ENCODE measurements at regions not wholly inside any gene's neighbourhood (a gene's known extent, or its start where the extent isn't known, plus 50 kb on each side); places are given as distances from the start of the nearest gene placed in this dataset.

DNA sequence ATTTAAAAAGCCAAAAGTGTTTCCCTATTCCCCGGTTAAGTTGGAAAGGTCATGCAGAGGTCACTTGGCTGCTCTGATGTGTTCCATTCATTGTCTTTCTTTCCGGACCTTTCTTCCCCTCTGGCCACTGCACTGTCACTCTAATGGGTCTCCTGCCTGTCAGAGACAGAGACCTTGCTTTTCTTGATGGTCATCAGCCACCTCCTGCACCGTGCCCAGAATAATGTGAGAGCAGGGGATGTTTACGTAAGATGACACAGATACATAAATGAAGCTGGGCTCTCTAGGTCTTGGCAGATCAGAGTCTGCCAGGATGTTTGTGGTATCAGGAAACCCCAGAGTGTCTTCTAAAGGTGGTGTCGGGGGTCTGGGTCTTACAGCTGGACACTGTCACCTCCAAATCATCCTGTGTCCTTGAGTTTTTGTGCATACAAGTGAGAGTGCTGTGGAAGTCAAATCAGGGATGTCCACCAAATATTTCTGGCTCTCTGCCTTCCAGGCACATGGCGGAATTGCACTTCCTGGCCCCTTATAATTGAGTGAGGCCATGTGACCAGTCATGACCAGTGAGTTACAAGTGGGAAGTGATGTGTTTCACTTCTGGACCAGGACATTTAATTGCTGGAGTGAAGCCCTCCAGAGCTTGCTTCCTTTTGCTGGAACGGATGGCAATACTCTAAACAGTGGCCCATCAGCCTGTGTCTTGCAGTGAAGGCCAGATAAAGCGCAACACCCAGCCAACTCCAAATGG lies 130.6 kb upstream of the ATP6AP2 start:
- Mint-ChIP-seq H3K4me3 (no peak overlapping the region), H3K4me1 (ENCODE audit: low read depth) (no peaks in the 10 kb centered on the region), H3K27ac (no peak overlapping the region), H3K36me3 (ENCODE audit: low read depth) (no peaks in the 10 kb centered on the region), H3K27me3 (peaks cover 31% of the 10 kb centered on the region), H3K9me3 (peaks cover under 1% of the 10 kb centered on the region)
- no peak for DNase-seq

DNA sequence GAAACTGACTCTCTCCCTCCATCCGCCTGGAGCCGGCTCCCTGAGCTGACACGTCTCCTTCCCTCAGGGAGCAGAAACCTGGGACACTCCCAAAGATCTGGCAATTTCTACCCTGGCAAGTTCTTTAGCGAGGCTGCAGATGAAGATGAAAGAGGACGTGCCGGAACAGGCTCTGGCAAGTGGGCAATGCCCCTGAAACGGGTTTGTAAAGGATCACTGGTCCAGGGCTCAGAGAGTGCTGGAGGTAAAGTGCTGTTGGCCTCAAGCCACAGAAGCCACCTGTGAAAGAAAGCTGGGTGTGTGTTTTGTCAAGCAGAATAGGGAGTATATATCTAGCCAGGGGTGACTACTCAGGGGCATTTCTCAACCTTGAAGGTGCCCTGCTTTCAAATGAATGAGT lies 131.4 kb upstream of the ATP6AP2 start:
- no peaks in the 10 kb centered on the region for H3K9me3 Mint-ChIP-seq
- H3K27me3 Mint-ChIP-seq = peaks cover 33% of the 10 kb centered on the region
- H3K4me3 Mint-ChIP-seq = no peak overlapping the region
- H3K27ac Mint-ChIP-seq = no peak overlapping the region
- no peak for DNase-seq
- H3K4me1 Mint-ChIP-seq (ENCODE audit: low read depth) = no peaks in the 10 kb centered on the region
- H3K36me3 Mint-ChIP-seq (ENCODE audit: low read depth) = no peaks in the 10 kb centered on the region

DNA sequence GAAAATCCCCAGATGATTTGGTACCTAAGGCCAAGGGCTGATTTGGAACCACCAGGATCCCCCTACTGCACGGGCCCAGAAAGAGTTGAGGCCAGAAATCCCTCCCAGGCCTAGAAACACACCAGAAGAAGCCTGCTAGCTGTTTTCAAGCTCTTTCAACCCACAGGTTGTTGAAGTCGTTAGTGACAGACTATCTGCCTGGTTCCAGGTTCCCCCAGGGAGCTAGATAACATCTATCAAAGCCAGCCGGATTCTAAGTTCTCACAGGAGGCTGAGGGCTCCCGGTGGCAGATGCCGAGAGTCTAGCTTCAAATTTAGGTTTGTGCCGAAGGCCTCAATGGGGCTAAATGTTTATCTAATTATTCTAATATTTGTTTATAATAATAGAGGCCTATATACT lies 132.0 kb upstream of the ATP6AP2 start:
- H3K36me3 Mint-ChIP-seq (ENCODE audit: low read depth) = no peaks in the 10 kb centered on the region
- H3K27me3 Mint-ChIP-seq = peaks cover 30% of the 10 kb centered on the region
- H3K27ac Mint-ChIP-seq = no peak overlapping the region
- H3K9me3 Mint-ChIP-seq = no peaks in the 10 kb centered on the region
- no peaks in the 10 kb centered on the region for H3K4me1 Mint-ChIP-seq (ENCODE audit: low read depth)
- no peak for DNase-seq
- H3K4me3 Mint-ChIP-seq = no peak overlapping the region

DNA sequence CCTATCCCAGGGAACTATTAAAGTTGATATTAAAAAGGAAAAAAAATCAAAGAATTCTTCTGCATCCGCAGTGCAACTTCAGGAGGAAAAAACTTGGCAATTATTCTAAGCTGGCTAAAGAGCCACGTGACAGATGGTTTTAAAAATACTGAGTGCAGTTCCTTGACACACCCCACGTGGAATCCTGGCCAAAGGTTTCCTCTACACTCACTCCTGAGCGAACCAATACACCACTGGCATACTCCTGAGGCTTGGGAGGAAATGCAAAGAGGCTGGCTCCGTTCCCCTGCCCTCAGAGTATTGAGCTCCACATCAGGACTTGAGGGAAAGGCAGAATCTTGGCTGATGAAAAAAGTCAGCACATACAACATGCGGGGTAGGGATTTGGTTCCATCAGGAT lies 133.8 kb upstream of the ATP6AP2 start:
- Mint-ChIP-seq H3K4me1 (ENCODE audit: low read depth) (no peaks in the 10 kb centered on the region), H3K27ac (no peak overlapping the region), H3K27me3 (peaks cover 26% of the 10 kb centered on the region), H3K9me3 (no peaks in the 10 kb centered on the region), H3K36me3 (ENCODE audit: low read depth) (no peaks in the 10 kb centered on the region), H3K4me3 (no peak overlapping the region)
- DNase-seq = no peak

DNA sequence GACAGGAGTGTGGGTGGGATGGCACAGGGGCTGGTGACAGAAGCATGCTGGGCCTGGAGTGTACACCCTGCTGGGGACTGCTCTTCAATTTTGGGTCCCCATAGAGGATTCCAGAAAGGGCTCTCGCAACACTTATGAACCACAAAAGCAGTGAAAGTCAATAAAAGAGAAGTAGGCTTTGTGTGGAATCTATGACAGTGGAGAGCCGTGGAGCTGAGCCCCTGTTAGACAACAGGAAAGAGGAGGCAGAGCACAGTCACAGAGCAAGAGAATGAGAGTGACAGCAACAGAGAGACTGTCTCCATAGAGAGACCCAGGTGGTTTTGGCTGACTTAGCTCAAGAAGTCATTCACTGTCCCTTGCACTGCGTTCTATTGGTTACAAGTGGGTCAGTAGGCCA lies 135.1 kb upstream of the ATP6AP2 start:
- no peak overlapping the region for H3K4me3 Mint-ChIP-seq
- DNase-seq = no peak

DNA sequence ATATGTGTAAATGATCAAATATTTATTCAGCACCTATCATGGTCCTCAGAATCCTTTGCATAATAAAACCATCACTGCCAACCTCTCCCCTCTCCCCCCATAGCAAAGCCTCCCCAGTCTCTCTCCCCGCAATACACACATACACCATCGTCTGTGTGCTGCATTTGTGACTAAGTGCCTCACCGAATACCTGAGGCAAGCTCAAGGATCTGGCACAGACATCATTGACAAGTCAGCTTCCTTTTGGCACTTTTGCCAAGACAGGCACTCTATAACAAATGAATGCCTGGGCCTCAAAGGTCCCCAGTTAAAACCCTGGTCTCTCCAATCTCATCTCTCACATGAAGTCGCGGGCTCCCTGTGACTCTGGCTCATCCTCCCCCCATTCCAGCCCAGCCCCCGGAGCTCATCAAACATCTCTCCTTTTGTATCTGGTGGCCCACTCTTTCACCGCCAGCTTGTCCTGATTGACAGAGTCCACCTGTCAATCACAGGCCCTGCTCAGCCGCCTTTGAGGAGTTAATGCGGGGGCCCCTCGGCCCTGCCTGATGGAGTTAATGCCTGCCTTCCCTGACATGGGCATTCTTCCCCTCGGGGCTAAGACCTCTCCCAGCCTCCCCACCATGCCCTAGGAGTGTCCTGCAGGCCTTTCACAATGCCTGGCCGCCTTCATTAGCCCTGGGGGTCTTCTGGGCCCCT lies 135.8 kb upstream of the ATP6AP2 start:
- no peaks in the 10 kb centered on the region for H3K4me1 Mint-ChIP-seq (ENCODE audit: low read depth)
- H3K27me3 Mint-ChIP-seq = peaks cover 34% of the 10 kb centered on the region
- H3K9me3 Mint-ChIP-seq = no peaks in the 10 kb centered on the region
- no peak overlapping the region for H3K27ac Mint-ChIP-seq
- no peak overlapping the region for H3K4me3 Mint-ChIP-seq
- H3K36me3 Mint-ChIP-seq (ENCODE audit: low read depth) = no peaks in the 10 kb centered on the region
- DNase-seq = no peak

More for the DNA sequence above, 135.1 kb upstream of the ATP6AP2 start:
- Mint-ChIP-seq H3K36me3 (ENCODE audit: low read depth) (no peaks in the 10 kb centered on the region), H3K9me3 (no peaks in the 10 kb centered on the region), H3K27ac (no peak overlapping the region), H3K27me3 (peaks cover 32% of the 10 kb centered on the region), H3K4me1 (ENCODE audit: low read depth) (no peaks in the 10 kb centered on the region)

DNA sequence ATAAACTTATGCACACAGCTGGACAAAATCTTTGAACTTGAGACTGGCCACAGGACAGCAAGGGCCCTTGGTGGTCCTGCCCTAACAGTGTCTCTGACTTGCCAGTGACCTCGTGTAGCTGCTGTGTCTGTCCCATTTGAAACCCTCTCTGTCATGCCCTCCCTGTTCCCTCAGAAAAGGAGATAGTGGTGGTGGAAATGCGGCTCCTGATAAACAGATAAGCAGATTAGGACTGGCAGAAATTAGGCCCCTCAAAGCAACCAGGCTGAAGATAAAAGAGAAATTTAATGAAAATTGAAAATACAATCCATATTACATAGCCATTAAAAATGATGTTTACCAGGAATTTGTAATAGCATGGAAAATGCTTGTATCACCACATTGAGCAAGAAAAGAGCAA lies 136.6 kb upstream of the ATP6AP2 start:
- DNase-seq = no peak
- H3K4me1 Mint-ChIP-seq (ENCODE audit: low read depth) = peaks cover 2% of the 10 kb centered on the region
- no peak overlapping the region for H3K4me3 Mint-ChIP-seq
- no peaks in the 10 kb centered on the region for H3K36me3 Mint-ChIP-seq (ENCODE audit: low read depth)
- no peak overlapping the region for H3K27ac Mint-ChIP-seq
- H3K9me3 Mint-ChIP-seq = no peaks in the 10 kb centered on the region
- peaks cover 38% of the 10 kb centered on the region for H3K27me3 Mint-ChIP-seq

DNA sequence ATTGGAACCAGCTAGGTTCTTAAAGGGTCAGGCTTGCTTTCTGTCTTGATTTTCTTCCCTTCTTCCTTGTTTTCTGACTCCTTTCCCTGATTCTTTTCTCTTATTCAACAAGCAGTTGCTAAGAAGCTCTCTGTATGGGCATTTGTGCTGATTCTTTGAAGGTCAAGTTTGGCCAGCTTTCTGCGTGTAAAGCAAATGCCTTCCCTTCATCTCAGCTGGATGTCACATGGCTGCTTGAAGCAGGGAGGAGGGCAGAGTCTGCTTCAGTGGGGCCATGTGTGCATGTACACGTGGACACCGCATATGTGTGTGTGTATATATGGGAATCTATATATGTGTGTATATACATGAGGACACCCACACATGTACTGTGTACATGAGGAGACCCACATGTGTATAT lies 139.9 kb upstream of the ATP6AP2 start:
- peaks cover 43% of the 10 kb centered on the region for H3K27me3 Mint-ChIP-seq
- H3K9me3 Mint-ChIP-seq = no peaks in the 10 kb centered on the region
- no peak overlapping the region for H3K4me3 Mint-ChIP-seq
- H3K4me1 Mint-ChIP-seq (ENCODE audit: low read depth) = peaks cover 2% of the 10 kb centered on the region
- H3K27ac Mint-ChIP-seq = no peak overlapping the region
- DNase-seq = no peak
- H3K36me3 Mint-ChIP-seq (ENCODE audit: low read depth) = no peaks in the 10 kb centered on the region

DNA sequence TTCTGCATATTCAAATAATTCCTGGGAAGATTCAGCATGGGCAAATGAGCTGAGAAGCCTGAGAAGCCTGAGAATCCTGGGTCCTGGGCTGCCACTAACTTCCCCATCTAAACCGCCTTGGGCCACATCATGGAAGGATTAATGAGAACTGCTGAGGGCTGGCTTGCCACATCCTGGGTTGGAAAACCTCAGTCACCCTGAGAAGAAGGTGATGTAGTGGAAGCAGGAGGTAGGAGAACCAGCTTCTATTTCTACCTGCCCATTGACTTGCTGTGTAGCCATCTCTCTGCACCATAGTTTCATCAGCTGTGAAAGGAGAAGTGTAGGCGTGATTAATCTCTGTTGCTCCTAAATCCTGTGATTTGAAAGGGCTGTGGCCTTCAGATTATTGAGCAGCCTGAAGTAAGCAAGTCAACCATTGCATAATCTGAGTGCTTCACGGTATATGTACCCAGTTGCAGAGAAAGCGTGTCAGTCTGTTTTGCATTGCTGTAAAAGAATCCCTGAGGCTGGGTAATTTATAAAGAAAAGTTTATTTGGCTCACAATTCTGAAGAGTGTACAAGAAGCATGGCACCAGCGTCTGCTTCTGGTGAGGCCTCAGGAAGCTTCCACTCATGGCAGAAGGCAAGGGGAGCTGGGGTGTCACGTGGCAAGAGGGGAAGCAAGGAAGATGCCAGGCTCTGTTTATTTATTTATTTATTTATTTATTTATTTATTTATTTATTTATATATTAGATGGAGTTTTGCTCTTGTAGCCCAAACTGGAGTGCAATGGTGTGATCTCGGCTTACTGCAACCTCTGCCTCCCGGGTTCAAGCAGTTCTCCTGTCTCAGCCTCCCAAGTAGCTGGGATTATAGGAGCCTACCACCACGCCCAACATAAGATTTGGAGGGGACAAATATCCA lies 140.9 kb upstream of the ATP6AP2 start:
- no peak overlapping the region for H3K4me3 Mint-ChIP-seq
- peaks cover 46% of the 10 kb centered on the region for H3K27me3 Mint-ChIP-seq
- no peak for DNase-seq
- H3K4me1 Mint-ChIP-seq (ENCODE audit: low read depth) = peaks cover 2% of the 10 kb centered on the region
- H3K27ac Mint-ChIP-seq = no peak overlapping the region
- no peaks in the 10 kb centered on the region for H3K36me3 Mint-ChIP-seq (ENCODE audit: low read depth)
- H3K9me3 Mint-ChIP-seq = no peaks in the 10 kb centered on the region

DNA sequence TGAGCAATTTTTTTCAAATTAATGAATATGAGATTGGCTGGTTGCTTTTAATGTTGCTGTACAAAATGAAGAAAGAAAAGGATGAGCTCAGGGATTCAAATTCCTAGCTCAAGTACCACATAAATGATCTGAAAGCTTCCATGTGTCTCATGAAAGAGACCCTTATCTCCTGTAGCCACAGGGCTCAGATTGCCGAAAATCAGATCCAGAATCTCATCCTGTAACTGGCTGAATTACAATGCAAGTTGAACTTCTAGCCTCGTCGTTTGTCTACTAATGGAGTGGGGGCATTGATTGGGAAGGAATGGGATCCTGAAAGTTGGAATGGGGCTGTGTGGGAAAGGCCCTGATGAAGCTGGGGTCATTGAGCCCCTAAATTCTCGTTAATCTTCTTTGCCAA lies 143.4 kb upstream of the ATP6AP2 start:
- Mint-ChIP-seq H3K36me3 (ENCODE audit: low read depth) (no peaks in the 10 kb centered on the region), H3K27ac (no peak overlapping the region), H3K4me1 (ENCODE audit: low read depth) (peaks cover 2% of the 10 kb centered on the region), H3K4me3 (no peak overlapping the region), H3K9me3 (no peaks in the 10 kb centered on the region), H3K27me3 (peaks cover 62% of the 10 kb centered on the region)
- DNase-seq = no peak

DNA sequence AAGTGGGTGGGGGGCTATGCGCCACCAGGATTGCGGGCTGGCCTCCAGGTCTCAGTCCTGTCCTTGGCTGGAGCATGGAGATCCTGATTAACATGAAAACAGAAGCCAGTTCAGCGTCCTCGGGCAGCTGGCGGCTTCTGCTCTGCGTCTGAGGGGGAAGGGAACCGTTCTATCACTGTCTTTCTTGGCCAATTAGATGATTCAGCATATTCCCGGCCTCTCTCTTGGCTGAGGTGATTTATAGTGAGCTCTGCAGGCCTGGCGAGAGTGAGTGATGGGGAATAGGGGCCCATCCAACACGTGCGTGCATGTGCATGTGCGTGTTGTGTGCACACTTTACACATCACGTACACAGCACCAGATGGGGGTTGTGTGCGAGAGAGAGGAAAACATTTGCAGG lies 145.8 kb upstream of the ATP6AP2 start:
- Mint-ChIP-seq H3K27me3 (peaks cover 62% of the 10 kb centered on the region), H3K36me3 (ENCODE audit: low read depth) (no peaks in the 10 kb centered on the region), H3K9me3 (no peaks in the 10 kb centered on the region), H3K4me3 (no peak overlapping the region), H3K27ac (no peak overlapping the region), H3K4me1 (ENCODE audit: low read depth) (peaks cover 2% of the 10 kb centered on the region)
- DNase-seq = no peak

DNA sequence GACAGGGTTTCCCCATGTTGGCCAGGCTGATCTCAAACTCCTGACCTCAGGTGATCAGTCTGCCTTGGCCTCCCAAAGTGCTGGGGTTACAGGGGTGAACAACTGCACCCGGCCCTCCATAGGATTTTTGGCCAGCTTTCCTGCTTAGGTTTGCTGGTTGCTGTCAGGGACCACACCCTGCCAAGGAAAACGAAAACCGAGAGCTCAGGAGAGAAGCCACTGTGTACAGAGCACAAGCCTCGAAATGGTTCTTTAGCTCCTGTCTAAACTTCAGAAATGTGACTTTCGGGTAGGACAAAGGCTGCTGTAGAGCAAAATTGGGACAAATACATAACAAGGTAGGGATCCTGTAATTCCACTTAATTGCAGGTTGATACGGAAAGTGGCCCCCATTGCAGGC lies 146.3 kb upstream of the ATP6AP2 start:
- H3K27me3 Mint-ChIP-seq = peaks cover 58% of the 10 kb centered on the region
- peaks cover under 1% of the 10 kb centered on the region for H3K4me1 Mint-ChIP-seq (ENCODE audit: low read depth)
- no peak overlapping the region for H3K4me3 Mint-ChIP-seq
- H3K27ac Mint-ChIP-seq = no peak overlapping the region
- H3K36me3 Mint-ChIP-seq (ENCODE audit: low read depth) = no peaks in the 10 kb centered on the region
- no peaks in the 10 kb centered on the region for H3K9me3 Mint-ChIP-seq
- DNase-seq = no peak

DNA sequence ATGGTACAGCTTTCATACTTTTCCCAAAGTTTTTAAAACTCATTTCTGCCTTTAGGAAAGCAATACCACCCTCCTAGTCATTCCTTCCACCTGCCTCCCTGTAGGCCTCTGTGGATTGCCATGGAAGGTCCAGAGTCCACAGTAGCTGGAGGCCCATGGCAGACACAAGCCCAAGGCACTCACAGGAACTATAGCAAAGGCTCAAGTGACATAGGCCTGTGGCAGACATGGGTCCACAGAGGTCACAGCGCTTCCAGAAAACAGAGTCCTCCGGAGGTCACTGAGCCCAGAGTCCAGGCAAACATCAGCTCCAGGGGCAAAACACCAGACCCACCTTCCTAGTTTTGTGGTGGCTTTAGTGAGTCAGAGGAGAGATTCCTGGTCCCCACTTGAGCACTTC lies 147.6 kb upstream of the ATP6AP2 start:
- no peaks in the 10 kb centered on the region for H3K36me3 Mint-ChIP-seq (ENCODE audit: low read depth)
- peaks cover 58% of the 10 kb centered on the region for H3K27me3 Mint-ChIP-seq
- H3K9me3 Mint-ChIP-seq = peaks cover 6% of the 10 kb centered on the region
- no peak overlapping the region for H3K27ac Mint-ChIP-seq
- H3K4me1 Mint-ChIP-seq (ENCODE audit: low read depth) = no peaks in the 10 kb centered on the region
- no peak for DNase-seq
- H3K4me3 Mint-ChIP-seq = no peak overlapping the region

DNA sequence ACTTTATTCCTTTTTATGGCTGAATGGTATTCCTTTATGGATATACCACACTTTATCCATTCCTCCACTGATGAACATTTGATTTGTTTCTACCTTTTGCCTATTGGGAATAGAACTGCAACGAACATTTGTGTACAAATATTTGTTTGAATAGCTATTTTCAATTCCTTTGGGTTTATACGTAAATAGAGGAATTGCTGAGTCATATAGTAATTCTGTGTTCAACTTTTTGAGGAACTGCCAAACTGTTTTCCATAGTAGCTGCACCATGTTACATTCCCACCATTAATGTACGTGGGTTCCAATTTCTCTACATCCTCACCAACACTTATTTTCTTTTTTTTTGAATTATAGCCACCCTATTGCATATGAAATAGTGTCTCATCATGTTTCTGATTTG lies 156.5 kb upstream of the ATP6AP2 start:
- Mint-ChIP-seq H3K27ac (no peak overlapping the region), H3K4me1 (ENCODE audit: low read depth) (no peaks in the 10 kb centered on the region), H3K4me3 (no peak overlapping the region), H3K36me3 (ENCODE audit: low read depth) (no peaks in the 10 kb centered on the region), H3K9me3 (peaks cover 6% of the 10 kb centered on the region), H3K27me3 (peaks cover 63% of the 10 kb centered on the region)
- DNase-seq = no peak

DNA sequence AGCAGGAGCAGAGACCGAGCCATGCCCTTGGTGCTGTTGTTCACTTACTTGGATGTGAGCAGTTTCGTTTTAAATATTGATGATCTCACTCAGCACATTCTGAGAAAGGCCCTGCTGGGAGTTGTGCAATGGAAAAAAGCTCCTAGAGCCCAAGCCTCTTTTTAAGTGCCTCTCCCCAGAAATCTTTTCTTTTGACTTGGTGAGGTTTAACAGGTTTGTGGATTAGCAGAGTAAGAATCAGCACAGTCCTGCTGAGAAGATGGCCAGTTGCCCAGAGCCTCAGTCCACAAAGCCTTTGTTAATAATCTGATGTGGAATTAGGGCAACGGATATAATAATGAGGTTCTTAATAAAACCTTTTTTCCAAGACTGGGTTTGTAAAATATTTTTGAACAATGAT lies 157.5 kb upstream of the ATP6AP2 start:
- Mint-ChIP-seq H3K36me3 (ENCODE audit: low read depth) (no peaks in the 10 kb centered on the region), H3K4me3 (no peak overlapping the region), H3K27ac (no peak overlapping the region), H3K4me1 (ENCODE audit: low read depth) (peaks cover 3% of the 10 kb centered on the region), H3K27me3 (peaks cover 59% of the 10 kb centered on the region), H3K9me3 (no peaks in the 10 kb centered on the region)
- no peak for DNase-seq
